ENCODE measurements at regions not wholly inside any gene's neighbourhood (a gene's known extent, or its start where the extent isn't known, plus 50 kb on each side); places are given as distances from the start of the nearest gene placed in this dataset.

GRCh38 chr16:51402298-51402697 is 251.2 kb upstream of the SALL1 start:
- H3K9me3 Mint-ChIP-seq, result peaks cover 62% of the 10 kb centered on the region

GRCh38 chr16:51401673-51402072 is 250.6 kb upstream of the SALL1 start:
- H3K27me3 Mint-ChIP-seq (ENCODE audit: low read depth, poor library complexity), result no peaks in the 10 kb centered on the region
- no peak for TF ChIP-seq CTCF (IDR thresholded peaks at IDR 0.05)
- H3K36me3 Mint-ChIP-seq (ENCODE audit: low read depth), result peaks cover 47% of the 10 kb centered on the region
- H3K4me1 Mint-ChIP-seq, result no peaks in the 10 kb centered on the region
- H3K9me3 Mint-ChIP-seq, result peaks cover 68% of the 10 kb centered on the region
- DNase-seq, result no peak
- H3K4me3 Mint-ChIP-seq, result no peak overlapping the region
- H3K27ac Mint-ChIP-seq, result no peak overlapping the region

More at GRCh38 chr16:51402298-51402697, 251.2 kb upstream of the SALL1 start:
- no peaks in the 10 kb centered on the region for H3K4me1 Mint-ChIP-seq
- no peak overlapping the region for H3K27ac Mint-ChIP-seq
- peaks cover 47% of the 10 kb centered on the region for H3K36me3 Mint-ChIP-seq (ENCODE audit: low read depth)
- DNase-seq, result no peak
- TF ChIP-seq CTCF (IDR thresholded peaks at IDR 0.05), result no peak
- no peaks in the 10 kb centered on the region for H3K27me3 Mint-ChIP-seq (ENCODE audit: low read depth, poor library complexity)
- no peak overlapping the region for H3K4me3 Mint-ChIP-seq

GRCh38 chr16:51399908-51400670 is 249.0 kb upstream of the SALL1 start:
- peaks cover 6% of the 10 kb centered on the region for H3K27me3 Mint-ChIP-seq (ENCODE audit: low read depth, poor library complexity)
- H3K36me3 Mint-ChIP-seq (ENCODE audit: low read depth), result peaks cover 47% of the 10 kb centered on the region
- DNase-seq, result no peak
- H3K4me1 Mint-ChIP-seq, result no peaks in the 10 kb centered on the region
- no peak for TF ChIP-seq CTCF (IDR thresholded peaks at IDR 0.05)
- H3K9me3 Mint-ChIP-seq, result peaks cover 68% of the 10 kb centered on the region
- no peak overlapping the region for H3K4me3 Mint-ChIP-seq
- H3K27ac Mint-ChIP-seq, result no peak overlapping the region

- H3K27ac Mint-ChIP-seq, result peak overlapping the region; percentile 91
- H3K4me1 Mint-ChIP-seq, result peaks cover 47% of the 10 kb centered on the region
- H3K27me3 Mint-ChIP-seq (ENCODE audit: low read depth, poor library complexity), result peaks cover 9% of the 10 kb centered on the region
- peaks cover 26% of the 10 kb centered on the region for H3K36me3 Mint-ChIP-seq (ENCODE audit: low read depth)
- TF ChIP-seq CTCF (IDR thresholded peaks at IDR 0.05), result no peak
- DNase-seq, result no peak
- no peak overlapping the region for H3K4me3 Mint-ChIP-seq
- H3K9me3 Mint-ChIP-seq, result peaks cover 37% of the 10 kb centered on the region
Observed at GRCh38 chr16:51394421-51394820, 243.4 kb upstream of the SALL1 start.

- no peak for TF ChIP-seq CTCF (IDR thresholded peaks at IDR 0.05)
- Mint-ChIP-seq H3K27me3 (ENCODE audit: low read depth, poor library complexity) (peaks cover 9% of the 10 kb centered on the region), H3K9me3 (peaks cover 38% of the 10 kb centered on the region), H3K4me1 (peaks cover 47% of the 10 kb centered on the region), H3K27ac (peak overlapping the region; percentile 65), H3K4me3 (no peak overlapping the region), H3K36me3 (ENCODE audit: low read depth) (peaks cover 23% of the 10 kb centered on the region)
- no peak for DNase-seq
Observed at GRCh38 chr16:51393381-51394005, 242.4 kb upstream of the SALL1 start.
